ENCODE measurements at regions not wholly inside any gene's neighbourhood (a gene's known extent, or its start where the extent isn't known, plus 50 kb on each side); places are given as distances from the start of the nearest gene placed in this dataset.

GRCh38 chr2:209316141-209316540 is 107.7 kb upstream of the MAP2 start:
- Mint-ChIP-seq H3K36me3 (ENCODE audit: low read depth) (peaks cover 20% of the 10 kb centered on the region; the same call in 2 of the 3 replicates), H3K4me3 (no peak overlapping the region), H3K27me3 (ENCODE audit: insufficient read depth, low read depth, poor library complexity) (peaks cover 7% of the 10 kb centered on the region), H3K4me1 (peaks cover 7% of the 10 kb centered on the region; the same call in 2 of the 3 replicates), H3K27ac (no peak overlapping the region), H3K9me3 (no peaks in the 10 kb centered on the region)
- no peaks in the 10 kb centered on the region for H3K27me3 ChIP-seq (ENCODE audit: insufficient read depth)
- no peak overlapping the region for H3K27ac ChIP-seq (ENCODE audit: low read depth)
- no peaks in the 10 kb centered on the region for H3K36me3 ChIP-seq (ENCODE audit: insufficient read depth)
- no peak for ATAC-seq
- H3K79me2 ChIP-seq (replicated peaks; ENCODE audit: insufficient read depth) = no peaks in the 10 kb centered on the region
- 0 out of 2 replicates have a peak, but pooled peaks cover 14% of the 10 kb centered on the region for H3K4me1 ChIP-seq (ENCODE audit: insufficient read depth)
- no peaks in the 10 kb centered on the region for H3F3A ChIP-seq (replicated peaks; ENCODE audit: low read depth)
- no peak overlapping the region for H3K4me3 ChIP-seq
- TF ChIP-seq, protein P1, sequence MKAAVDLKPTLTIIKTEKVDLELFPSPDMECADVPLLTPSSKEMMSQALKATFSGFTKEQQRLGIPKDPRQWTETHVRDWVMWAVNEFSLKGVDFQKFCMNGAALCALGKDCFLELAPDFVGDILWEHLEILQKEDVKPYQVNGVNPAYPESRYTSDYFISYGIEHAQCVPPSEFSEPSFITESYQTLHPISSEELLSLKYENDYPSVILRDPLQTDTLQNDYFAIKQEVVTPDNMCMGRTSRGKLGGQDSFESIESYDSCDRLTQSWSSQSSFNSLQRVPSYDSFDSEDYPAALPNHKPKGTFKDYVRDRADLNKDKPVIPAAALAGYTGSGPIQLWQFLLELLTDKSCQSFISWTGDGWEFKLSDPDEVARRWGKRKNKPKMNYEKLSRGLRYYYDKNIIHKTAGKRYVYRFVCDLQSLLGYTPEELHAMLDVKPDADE (IDR thresholded peaks at IDR 0.05) = no peak
- TF ChIP-seq REST (IDR thresholded peaks at IDR 0.05; ENCODE audit: unreplicated experiment) (no peak), EZH2phosphoT487 (IDR thresholded peaks at IDR 0.05; ENCODE audit: unreplicated experiment) (no peak), CREB1 (CRISPR knock-in tag; IDR thresholded peaks at IDR 0.05; ENCODE audit: low read depth) (no peak), ZNF331 (CRISPR knock-in tag; IDR thresholded peaks at IDR 0.05; ENCODE audit: low read depth) (no peak), STAT1 (IDR thresholded peaks at IDR 0.05; ENCODE audit: unreplicated experiment) (no peak), ZNF462 (CRISPR knock-in tag; IDR thresholded peaks at IDR 0.05) (no peak), ZNF114 (CRISPR knock-in tag; IDR thresholded peaks at IDR 0.05) (no peak), NANOG (IDR thresholded peaks at IDR 0.05; ENCODE audit: borderline replicate concordance) (no peak), JUNB (IDR thresholded peaks at IDR 0.05; ENCODE audit: unreplicated experiment) (no peak), EZH2 (IDR thresholded peaks at IDR 0.05; ENCODE audit: low read depth, unreplicated experiment) (no peak), POLR2AphosphoS5 (IDR thresholded peaks at IDR 0.05; ENCODE audit: low read depth) (no peak; the same call in 1 of the 2 replicates)
- TF ChIP-seq, protein P2, sequence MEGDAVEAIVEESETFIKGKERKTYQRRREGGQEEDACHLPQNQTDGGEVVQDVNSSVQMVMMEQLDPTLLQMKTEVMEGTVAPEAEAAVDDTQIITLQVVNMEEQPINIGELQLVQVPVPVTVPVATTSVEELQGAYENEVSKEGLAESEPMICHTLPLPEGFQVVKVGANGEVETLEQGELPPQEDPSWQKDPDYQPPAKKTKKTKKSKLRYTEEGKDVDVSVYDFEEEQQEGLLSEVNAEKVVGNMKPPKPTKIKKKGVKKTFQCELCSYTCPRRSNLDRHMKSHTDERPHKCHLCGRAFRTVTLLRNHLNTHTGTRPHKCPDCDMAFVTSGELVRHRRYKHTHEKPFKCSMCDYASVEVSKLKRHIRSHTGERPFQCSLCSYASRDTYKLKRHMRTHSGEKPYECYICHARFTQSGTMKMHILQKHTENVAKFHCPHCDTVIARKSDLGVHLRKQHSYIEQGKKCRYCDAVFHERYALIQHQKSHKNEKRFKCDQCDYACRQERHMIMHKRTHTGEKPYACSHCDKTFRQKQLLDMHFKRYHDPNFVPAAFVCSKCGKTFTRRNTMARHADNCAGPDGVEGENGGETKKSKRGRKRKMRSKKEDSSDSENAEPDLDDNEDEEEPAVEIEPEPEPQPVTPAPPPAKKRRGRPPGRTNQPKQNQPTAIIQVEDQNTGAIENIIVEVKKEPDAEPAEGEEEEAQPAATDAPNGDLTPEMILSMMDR (conservative IDR thresholded peaks at IDR 0.05; ENCODE audit: low read depth in 2 of 2) = no peak
- no peak overlapping the region for H3K4me2 ChIP-seq
- DNase-seq (ENCODE audit: low spot score) = no peak
- H3K9me2 ChIP-seq (ENCODE audit: insufficient read depth) = no peaks in the 10 kb centered on the region
- H2AFZ ChIP-seq = no peak overlapping the region
- peaks cover 11% of the 10 kb centered on the region; the same call in 1 of the 2 replicates for H4K20me1 ChIP-seq (replicated peaks; ENCODE audit: insufficient read depth)
